GM19438 (cell line): ENCODE measurements at regions not wholly inside any gene's neighbourhood (a gene's known extent, or its start where the extent isn't known, plus 50 kb on each side); places are given as distances from the start of the nearest gene placed in this dataset.

Experiments
- ATAC-seq: cut with Tn5 transposase; IDR thresholded peaks from one replicate; pipeline ENCODE4 v1.9.1; 2021; ENCODE audit warnings: low read depth; ENCODE audit not compliant: unreplicated experiment

DNA sequence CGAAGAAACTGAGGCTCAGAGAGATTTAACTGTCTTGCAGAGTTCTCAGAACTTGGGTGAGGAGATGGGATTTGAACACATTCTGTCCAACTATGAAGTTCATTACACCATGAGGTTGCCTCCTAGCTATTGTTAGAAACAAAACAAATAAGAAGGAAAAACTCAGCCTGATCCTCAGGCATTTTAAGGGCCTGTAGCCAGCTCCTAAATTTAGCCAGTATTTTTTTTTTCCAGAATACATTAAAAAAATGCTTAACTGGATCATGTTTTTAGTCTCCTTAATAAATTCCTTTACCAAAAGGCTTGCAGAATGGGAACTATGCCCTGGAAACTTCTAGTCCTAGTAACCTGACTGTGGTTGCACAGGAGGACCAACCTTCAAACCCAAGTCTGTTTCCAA lies 212.0 kb downstream of the CSNK2A3 start:
- no peak for ATAC-seq

DNA sequence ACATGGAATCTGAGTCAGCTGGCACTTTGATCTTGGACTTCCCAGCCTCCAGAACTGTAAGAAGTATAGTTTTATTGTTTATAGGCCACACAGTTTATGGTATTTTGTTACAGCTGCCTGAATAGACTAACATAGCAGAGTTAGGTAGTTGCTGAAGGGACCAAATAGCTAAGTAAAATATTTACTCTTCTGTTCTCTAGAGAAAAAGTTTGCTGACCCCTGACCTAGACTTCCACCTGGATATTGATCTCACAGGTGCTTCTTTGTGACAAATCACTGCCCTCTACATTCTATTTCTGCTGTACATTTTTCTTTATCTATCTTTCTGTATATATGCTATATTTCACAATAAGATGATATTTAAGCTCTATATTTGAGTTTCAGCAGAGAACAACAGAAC lies 212.5 kb downstream of the CSNK2A3 start:
- no peak for ATAC-seq

DNA sequence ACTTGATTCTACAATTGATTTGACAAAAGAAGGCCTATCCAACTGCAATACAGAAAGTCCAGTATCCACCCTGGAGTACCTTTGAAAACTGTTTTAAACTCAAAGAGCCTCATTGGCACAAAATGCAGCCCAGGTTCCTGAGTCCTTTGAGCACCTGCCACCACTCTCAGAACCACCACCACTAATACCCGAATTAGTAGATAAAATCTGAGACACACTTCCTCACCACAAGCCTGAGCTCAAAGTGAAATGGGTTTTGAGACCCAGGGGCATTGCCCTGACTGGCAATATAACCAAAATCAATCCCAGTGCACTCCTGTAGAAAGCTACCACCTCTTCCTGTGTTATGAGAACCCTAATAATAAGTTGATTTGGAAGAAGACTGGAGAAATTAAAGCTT lies 215.7 kb downstream of the CSNK2A3 start:
- ATAC-seq, result no peak

DNA sequence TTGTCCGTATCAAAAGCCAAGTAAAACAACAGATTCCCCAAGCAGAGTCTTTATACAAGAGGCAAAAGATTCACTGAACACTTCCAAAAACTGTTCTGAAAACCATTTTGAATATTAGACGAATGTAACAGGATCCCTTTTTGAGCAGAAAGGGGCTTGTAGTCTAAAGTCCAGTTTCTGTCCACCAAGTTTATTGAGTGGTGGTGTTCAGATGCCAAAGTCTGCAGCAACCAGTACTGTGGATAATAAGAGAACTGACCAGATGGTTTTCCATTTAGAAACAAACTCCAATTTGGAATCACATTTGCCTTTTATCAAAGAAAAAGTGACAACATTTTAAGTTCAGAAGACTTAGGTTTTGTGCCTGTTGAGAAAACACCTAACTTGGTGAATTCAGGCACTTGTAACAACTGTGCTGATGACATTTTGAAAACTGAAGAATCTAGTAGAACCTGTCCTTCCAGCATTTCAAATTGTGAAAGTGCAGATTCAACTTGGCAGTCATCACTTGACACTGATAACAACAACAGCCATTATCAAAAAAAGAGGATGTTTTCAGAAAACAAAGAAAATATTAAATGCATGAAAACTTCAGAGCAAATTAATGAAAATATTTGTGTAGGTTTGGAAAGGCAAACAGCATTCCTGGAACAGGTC lies 217.1 kb downstream of the CSNK2A3 start:
- ATAC-seq, result no peak

DNA sequence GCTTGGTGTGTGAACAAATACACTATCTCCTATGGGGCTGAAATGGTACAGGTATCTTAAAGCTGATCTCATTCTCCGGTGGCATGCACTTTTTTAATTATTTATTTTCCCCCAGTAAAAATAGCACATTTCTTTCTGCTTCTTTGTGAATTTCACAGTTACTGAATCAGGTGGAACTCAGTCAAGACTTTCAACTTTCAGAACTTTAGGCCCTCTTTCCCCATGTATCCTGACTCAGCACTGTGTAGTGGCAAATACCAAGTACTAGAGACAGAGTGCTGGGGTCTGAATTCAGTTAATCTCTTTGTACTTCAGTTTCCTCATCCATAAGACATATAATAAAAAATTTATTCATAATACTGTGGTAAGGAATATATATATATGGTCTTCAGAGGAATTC lies 223.9 kb downstream of the CSNK2A3 start:
- ATAC-seq, result no peak

DNA sequence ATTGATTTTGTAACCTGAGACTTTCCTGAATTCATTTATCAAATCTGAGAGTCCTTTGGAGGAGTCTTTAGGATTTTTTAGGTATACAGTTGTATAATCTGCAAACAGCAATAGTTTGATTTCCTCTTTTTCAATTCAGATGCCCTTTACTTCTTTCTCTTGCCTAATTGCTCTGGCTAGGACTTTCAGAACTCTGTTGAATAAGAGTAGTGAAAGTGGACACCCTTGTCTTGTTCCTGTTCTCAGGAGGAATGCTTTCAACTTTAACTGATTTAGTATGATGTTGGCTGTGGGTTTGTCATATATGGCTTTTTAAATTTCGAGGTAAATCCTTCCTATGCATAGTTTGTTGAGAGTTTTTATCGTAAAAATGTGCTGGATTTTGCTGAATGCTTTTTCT lies 227.4 kb downstream of the CSNK2A3 start:
- ATAC-seq, result no peak

DNA sequence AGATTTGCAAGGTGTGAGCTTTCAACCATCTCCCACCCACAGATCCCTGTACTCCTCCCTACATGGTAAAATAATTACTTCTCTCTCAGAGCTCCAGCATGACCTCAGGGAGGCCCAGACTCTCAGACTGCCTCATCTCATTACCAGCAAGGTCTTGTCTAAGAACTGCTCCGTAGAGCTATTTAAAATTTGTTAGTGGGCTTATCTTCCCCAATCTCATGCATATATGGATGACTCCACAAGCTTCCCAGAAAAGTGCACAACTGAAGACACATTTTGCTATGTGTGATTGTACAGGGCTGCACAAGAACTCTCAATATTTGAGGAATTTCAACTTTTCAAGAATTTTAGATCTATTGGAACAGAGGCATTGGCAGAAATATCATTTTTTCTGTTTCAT lies 230.3 kb downstream of the CSNK2A3 start:
- no peak for ATAC-seq

DNA sequence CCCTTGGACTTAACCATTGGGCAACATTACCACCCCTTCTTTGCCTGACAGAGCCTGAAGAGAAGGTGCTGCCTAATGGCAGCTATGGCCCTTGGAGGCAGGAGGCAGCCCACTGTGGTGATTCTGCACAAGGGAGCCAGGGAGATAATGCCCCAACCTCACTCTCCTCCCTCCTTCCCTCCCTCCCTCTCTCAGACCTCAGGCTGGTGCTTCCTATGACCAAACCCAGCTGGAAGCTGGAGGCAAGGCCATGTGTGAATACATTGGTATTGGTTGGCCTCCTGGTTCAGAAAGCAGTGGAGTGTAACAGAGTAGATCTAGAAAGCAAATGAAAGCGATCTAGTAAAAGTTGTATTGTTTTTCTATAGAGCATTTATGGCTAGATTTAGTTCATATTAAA lies 233.1 kb downstream of the CSNK2A3 start:
- ATAC-seq, result no peak

DNA sequence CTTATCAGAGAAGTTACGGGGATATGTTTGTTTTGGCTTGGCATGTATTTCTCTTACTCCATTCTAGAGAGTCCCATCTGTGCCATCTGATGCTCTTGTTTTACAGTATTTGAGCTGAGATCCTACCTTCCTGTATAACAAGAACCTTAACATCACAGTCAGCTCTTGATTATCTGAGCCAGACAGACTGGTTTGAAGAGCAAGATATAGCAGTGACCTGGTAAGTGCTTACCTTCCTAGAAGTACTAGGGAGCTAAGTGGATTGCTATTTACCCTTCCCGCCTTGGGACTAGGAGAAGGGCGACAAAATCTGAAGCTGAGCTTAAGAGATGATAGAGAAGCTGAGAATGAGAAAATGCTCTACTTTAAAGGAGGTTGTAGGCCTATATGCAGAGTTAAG lies 235.3 kb downstream of the CSNK2A3 start:
- ATAC-seq, result no peak

DNA sequence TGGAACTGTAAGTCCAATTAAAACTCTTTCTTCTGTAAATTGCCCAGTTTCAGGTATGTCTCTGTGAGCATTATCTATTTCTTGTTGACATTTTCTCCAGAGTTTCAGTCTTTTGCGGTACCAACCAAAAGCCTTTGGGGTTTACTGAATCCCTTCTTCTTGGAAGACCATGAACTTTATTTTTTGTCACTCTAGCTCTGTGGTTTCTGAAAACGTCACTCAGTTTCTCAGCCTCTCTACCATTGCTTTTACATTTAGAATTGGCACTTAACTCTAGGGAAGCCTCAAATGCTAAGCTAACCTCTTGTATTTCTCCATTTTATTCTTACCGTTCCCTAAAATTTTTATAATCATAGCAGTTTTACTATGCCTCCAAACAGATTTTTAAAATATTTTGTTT lies 237.6 kb downstream of the CSNK2A3 start:
- no peak for ATAC-seq

DNA sequence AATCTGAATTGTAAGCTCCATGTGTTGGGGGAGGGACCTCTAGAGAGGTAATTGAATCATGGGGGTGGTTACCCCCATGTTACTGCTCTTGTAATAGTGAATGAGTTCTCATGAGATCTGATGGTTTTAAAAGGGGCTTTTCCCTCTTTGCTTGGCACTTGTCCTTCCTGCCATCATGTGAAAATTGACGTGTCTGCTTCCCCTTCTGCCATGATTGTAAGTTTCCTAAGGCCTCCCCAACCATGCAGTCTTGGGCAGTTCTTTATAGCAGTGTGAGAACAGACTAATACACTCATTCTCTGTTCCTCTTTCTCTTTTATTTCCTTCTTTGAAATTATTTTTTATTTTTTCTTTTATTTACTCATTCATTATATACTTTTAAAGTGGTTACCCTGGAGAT lies 239.4 kb downstream of the CSNK2A3 start:
- no peak for ATAC-seq

DNA sequence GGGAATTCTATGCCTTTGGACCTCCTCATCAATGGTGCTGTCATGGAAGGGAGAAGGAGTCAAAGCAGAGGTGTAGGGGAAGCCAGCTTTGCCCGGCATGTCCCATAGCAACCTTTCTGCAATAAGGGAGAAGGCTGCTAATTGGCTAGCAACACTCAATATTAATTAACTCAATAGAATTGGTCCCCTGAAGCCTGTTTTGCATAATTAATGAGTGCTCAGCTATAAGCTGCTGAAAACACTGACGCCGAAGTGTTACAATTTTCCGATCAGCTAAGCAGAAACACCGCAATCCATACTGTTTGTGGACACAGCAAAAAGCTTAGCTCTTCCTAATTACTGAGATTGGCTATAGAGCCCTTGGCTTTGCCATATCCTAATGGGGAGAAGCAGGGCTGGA lies 245.0 kb downstream of the CSNK2A3 start:
- no peak for ATAC-seq

DNA sequence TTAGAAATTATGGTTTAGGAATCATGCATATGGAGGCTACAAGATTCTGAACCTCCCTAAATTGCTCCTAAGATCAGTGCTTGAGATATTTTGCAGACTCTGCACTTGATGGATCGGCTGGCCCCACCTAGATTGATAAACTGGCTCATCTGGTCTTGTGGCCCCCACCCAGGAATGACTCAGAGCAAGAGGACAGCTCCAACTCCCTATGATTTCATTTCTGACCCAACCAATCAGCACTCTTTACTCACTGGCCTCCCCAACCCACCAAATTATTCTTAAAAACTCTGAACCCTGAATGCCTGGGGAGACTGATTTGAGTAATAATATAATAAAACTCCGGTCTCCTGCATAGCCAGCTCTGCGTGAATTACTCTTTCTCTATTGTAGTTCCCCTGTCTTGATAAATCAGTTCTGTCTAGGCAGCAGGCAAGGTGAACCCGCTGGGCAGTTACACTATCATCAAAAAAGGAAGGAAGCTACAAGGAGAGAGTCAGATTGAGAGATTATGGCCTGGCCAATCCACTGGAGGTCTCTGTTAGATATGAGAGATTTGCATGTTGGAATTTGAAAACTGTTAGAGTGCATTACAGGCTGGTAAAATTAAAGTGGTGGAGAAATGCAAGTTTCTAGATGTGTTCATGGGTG lies 245.8 kb downstream of the CSNK2A3 start:
- no peak for ATAC-seq

DNA sequence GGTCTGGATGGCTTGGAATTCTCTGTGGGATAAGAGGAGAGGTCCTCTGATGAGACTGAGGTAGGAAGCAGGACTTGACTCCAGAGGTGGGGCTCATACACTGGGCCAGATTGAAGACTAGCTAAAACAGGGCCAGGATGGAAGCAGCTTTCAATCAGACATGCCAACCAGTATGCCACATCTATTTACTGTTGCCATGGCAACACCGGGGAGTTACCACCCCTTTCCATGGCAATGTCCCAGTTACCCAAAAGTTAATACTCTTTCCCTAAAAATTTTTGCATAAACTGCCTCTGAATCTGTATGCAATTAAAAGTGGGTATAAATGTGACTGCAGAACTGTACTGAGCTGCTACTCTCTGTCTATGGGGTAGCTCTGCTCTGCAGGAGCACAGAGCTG lies 247.5 kb upstream of the ZBED5 start:
- ATAC-seq, result no peak

DNA sequence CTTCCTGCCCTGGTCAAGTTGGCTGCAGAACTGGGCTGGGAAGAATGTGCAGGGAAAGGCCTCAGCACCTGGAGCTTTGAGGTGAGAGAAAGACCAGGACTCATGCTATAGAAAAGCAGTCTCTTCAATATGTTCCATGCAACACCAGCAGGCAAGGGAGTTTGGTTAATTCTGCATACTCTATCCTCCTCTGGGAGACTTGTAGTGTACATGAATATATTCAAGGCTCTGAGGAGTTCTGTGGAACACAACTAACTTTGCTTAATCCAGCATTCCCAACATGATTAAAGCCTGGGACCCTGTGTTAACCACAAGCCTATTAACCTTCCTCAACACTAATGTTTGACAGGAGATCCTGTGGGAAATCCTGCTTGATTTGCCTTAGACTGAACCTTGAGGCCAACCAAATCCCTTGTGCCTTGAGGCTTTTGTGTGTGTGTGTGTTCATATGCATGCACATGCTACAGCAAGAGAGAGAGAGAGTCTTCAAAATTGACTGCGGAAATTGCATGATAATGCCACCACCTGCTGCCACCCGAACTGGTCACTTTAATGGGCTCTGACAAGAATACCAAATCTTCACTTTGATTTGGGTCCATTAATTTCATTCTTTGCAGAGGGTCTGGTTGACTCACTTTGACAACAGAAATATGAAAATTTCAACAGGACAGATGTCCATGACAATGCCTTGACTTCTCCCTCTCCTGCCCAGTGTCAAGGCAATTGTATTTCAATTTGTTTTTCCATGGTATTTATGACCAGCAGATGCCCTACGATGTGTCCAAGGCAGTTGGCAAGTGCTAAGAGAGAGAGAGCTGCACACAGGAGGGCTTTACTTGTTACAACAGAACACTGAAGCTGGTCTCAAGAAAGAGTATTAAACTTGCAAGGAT lies 238.2 kb upstream of the ZBED5 start:
- ATAC-seq, result no peak

DNA sequence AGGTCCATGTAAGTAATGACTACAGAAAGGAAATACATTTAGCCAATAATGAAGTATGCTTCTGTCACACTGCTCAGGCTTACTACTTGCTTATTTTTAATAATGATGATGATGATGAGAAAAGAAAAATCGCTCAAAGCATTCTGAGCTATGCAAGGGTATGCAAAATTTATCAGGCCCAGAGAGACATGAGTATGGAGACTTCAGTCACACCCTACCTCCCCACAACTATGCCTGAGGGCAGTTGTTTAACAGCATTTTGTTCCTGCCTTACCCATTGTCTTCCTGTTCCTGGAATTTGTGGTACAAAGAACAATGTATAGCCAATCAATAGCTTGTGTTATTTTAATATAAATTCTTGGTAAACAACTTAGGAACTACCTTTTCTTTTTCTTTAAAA lies 232.6 kb upstream of the ZBED5 start:
- ATAC-seq, result no peak

DNA sequence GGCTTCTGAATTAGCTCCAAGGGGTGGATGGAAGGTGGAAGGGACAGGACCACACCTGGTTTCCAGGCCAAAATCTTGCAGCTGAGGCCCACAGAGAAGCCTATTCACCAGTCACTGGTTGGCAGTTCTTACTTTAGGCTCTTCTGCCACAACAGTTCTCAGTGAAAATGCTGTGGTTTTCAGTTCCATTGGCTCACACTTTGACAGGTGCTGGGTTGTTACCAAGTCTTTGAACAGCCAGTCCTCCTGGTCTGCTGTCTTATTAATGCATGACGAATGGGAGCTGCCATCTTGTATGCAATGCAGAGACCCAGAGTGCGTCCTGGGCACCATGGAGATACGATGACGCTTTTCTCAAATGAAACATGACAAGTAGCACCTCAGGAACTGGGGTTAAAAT lies 232.0 kb upstream of the ZBED5 start:
- no peak for ATAC-seq

DNA sequence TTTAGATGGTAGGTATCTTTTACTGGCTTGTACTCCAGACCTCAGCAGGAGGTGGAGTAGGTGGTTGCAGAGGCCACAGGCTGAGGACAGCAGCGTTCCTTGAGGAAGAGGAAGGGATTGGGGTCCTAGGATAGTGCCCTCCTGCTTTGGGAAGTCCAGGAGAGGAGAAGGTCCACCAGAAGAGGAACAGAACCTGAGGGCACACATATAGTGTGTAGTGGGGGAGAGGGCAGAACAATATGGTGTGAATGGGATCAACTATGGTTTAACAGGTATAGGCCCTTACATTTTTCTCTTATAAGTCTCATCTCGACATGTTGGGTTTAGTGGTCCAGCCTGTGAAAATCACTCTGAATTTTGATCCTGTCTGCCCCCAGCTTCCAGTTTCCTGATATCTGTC lies 229.1 kb upstream of the ZBED5 start:
- ATAC-seq, result no peak

DNA sequence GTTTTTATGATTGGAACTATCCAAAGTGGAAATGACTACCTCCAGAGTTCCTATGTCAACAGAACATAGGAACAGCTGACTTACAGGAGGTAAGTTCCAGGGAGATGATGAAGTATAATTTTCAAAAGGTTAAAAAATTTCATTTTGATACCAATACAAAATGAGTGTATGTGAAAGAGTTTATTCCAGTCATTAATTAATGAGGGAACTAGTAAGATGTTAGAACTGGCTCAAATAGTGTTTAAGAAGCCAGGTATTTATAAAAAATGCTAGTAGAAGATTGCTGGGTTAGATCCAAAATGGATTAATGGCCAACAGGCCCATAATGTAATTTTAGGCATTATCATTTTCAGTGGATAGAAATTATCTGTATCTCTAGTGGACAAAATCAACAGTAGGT lies 227.7 kb upstream of the ZBED5 start:
- no peak for ATAC-seq

DNA sequence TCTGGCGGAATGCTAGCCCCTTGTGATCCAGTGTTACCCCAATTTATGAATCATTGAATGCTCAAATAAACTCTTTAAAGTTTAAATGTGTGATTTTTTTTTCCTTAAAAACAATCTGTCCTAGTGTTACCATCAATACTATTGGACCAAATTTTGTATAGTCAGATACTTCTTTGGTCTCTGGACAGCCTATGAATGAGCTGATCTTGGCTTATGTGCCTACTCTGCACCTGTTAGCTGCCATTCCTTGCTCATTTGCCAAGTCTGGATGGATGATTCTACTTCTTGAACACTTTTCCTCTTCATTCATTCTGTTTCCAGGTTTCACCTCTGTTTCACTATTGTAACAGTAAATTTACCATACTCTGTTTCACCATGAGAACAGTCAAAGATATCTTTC lies 226.5 kb upstream of the ZBED5 start:
- no peak for ATAC-seq

DNA sequence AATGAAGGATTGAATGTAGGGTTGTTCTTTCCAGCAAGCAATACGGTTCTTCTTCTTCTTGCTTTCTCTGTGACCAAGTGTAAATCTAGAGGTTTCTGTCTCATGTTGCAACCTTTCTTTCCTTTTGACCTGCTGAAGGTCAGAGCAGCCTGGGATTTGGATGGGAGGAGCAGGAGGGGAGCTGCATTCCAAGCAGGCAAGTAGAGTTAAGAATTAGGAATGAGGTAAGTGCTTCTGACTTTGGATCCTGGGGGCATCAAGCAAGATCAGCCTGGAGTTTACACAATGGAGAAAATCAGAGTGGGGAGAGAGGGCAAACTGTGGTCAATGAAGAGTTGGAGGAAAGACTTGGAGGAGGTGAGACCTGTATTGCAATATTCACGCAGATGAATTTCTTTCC lies 225.6 kb upstream of the ZBED5 start:
- no peak for ATAC-seq

DNA sequence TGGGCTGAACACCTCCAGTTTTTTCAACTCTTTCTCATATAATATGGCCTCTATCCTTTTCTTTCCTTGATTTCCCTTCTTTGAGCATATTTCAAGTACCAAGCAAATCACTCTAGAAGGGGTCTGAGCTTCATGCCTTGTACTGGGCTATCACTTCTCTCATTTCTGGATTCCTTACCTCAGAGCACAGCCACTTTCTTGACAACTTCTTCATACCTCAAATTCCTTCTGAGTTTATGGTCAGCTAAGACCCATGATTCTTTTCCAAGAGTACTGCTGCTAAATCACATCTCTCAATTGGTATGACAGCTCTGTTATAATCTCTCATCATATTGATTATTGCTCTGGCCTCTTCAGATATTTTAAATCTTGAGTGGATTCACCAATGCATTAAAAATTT lies 224.8 kb upstream of the ZBED5 start:
- ATAC-seq, result no peak
